Inferior parietal cortex (tissue), 1 donor: ENCODE measurements at regions not wholly inside any gene's neighbourhood (a gene's known extent, or its start where the extent isn't known, plus 50 kb on each side); places are given as distances from the start of the nearest gene placed in this dataset.

ENCODE experiments used
- DNase-seq: peaks from one replicate; pipeline ENCODE4 v3.0.0-alpha.2; 2016; ENCODE audit errors: extremely low spot score

- no peak for DNase-seq
Observed at GRCh38 chr14:38848243-38848935, 254.6 kb downstream of the SEC23A start.

- DNase-seq = no peak
Observed at GRCh38 chr14:38847161-38847560, 255.9 kb downstream of the SEC23A start.

GRCh38 chr14:38839694-38840365 is 263.2 kb downstream of the SEC23A start:
- no peak for DNase-seq

- no peak for DNase-seq
Observed at GRCh38 chr14:38838979-38839323, 264.1 kb downstream of the SEC23A start.

GRCh38 chr14:38838049-38838978 is 264.7 kb downstream of the SEC23A start:
- no peak for DNase-seq

GRCh38 chr14:38837343-38838048 is 265.5 kb downstream of the SEC23A start:
- DNase-seq = no peak

- no peak for DNase-seq
Observed at GRCh38 chr14:38836539-38836938, 266.5 kb downstream of the SEC23A start.

GRCh38 chr14:38835874-38836273 is 267.2 kb downstream of the SEC23A start:
- no peak for DNase-seq

GRCh38 chr14:38828183-38828827 is 274.7 kb downstream of the SEC23A start:
- no peak for DNase-seq

- no peak for DNase-seq
Observed at GRCh38 chr14:38824706-38825105, 278.3 kb downstream of the SEC23A start.

GRCh38 chr14:38818555-38818954 is 284.5 kb downstream of the SEC23A start:
- no peak for DNase-seq

GRCh38 chr14:38808734-38809455 is 294.1 kb downstream of the SEC23A start:
- DNase-seq = no peak

- DNase-seq = no peak
Observed at GRCh38 chr14:38799671-38800070, 303.4 kb downstream of the SEC23A start.

GRCh38 chr14:38794677-38795076 is 308.4 kb downstream of the SEC23A start:
- no peak for DNase-seq

- no peak for DNase-seq
Observed at GRCh38 chr14:38791862-38792261, 311.2 kb downstream of the SEC23A start.

- DNase-seq = no peak
Observed at GRCh38 chr14:38790916-38791315, 312.1 kb downstream of the SEC23A start.

- DNase-seq = no peak
Observed at GRCh38 chr14:38789805-38790204, 313.2 kb downstream of the SEC23A start.

GRCh38 chr14:38788060-38788459 is 315.0 kb downstream of the SEC23A start:
- DNase-seq = no peak

GRCh38 chr14:38786921-38787320 is 316.1 kb downstream of the SEC23A start:
- no peak for DNase-seq

- no peak for DNase-seq
Observed at GRCh38 chr14:38777401-38777800, 325.6 kb downstream of the SEC23A start.

GRCh38 chr14:38775986-38776385 is 327.0 kb downstream of the SEC23A start:
- DNase-seq = no peak
